ENCODE measurements at regions not wholly inside any gene's neighbourhood (a gene's known extent, or its start where the extent isn't known, plus 50 kb on each side); places are given as distances from the start of the nearest gene placed in this dataset.

GRCh38 chrX:65610481-65610880 lies 57.0 kb upstream of the MSN start:
- H3K27ac Mint-ChIP-seq: no peak overlapping the region
- no peak overlapping the region for H3K4me3 Mint-ChIP-seq
- no peaks in the 10 kb centered on the region for H3K36me3 Mint-ChIP-seq
- no peaks in the 10 kb centered on the region for H3K27me3 Mint-ChIP-seq
- no peak for DNase-seq (ENCODE audit: extremely low spot score, unreplicated experiment)
- no peaks in the 10 kb centered on the region for H3K4me1 Mint-ChIP-seq (ENCODE audit: unreplicated experiment)
- H3K9me3 Mint-ChIP-seq: no peaks in the 10 kb centered on the region
- TF ChIP-seq, protein P1, sequence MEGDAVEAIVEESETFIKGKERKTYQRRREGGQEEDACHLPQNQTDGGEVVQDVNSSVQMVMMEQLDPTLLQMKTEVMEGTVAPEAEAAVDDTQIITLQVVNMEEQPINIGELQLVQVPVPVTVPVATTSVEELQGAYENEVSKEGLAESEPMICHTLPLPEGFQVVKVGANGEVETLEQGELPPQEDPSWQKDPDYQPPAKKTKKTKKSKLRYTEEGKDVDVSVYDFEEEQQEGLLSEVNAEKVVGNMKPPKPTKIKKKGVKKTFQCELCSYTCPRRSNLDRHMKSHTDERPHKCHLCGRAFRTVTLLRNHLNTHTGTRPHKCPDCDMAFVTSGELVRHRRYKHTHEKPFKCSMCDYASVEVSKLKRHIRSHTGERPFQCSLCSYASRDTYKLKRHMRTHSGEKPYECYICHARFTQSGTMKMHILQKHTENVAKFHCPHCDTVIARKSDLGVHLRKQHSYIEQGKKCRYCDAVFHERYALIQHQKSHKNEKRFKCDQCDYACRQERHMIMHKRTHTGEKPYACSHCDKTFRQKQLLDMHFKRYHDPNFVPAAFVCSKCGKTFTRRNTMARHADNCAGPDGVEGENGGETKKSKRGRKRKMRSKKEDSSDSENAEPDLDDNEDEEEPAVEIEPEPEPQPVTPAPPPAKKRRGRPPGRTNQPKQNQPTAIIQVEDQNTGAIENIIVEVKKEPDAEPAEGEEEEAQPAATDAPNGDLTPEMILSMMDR (conservative IDR thresholded peaks at IDR 0.05): no peak

- Mint-ChIP-seq H3K27ac (no peak overlapping the region), H3K4me1 (ENCODE audit: unreplicated experiment) (no peaks in the 10 kb centered on the region), H3K36me3 (no peaks in the 10 kb centered on the region), H3K27me3 (no peaks in the 10 kb centered on the region), H3K9me3 (no peaks in the 10 kb centered on the region), H3K4me3 (no peak overlapping the region)
- no peak for DNase-seq (ENCODE audit: extremely low spot score, unreplicated experiment)
- TF ChIP-seq, protein P1 (conservative IDR thresholded peaks at IDR 0.05): no peak
Measured at GRCh38 chrX:65610040-65610439, 57.4 kb upstream of the MSN start.

DNA sequence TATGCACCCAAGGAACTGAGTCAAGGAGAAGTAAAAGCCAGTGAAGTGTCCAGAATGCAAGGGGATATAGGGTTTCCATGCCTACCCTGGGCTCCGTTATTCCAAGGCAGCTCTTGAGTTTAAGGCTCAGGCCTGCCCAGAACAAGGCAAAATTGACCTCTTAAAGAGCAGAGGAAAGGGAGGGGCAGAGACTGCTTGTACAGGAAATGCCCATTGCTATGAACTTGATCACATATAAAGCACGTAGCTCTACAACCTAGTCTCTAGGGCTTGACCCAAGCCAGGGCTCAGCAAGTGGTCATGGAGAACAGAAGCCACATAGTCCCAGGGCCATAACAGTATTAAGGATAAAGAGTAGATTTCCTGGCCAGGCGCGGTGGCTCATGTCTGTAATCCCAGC lies 58.2 kb upstream of the MSN start:
- TF ChIP-seq, protein P1 (conservative IDR thresholded peaks at IDR 0.05): no peak

DNA sequence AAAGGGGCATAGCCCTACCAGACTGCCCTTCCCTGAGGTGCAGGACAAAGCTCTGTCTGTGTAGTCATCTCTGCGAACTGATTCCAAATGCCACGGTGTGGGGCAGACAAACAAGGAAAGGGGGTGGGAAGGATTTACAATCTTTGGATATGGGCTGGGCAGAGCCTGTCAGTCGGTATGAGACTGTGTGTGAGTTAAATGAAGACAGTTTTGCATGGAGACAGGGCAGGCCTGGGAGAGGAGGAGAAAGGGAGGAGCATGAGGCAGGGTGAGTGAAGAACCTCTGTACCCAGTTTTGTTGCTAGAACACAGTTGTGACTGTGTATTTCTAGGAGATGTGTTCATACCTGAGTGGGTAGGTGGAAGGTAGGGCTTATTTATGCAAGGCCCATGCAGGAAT lies 59.4 kb upstream of the MSN start:
- no peaks in the 10 kb centered on the region for H3K4me1 Mint-ChIP-seq (ENCODE audit: unreplicated experiment)
- no peak overlapping the region for H3K27ac Mint-ChIP-seq
- H3K36me3 Mint-ChIP-seq: no peaks in the 10 kb centered on the region
- no peak overlapping the region for H3K4me3 Mint-ChIP-seq
- no peaks in the 10 kb centered on the region for H3K27me3 Mint-ChIP-seq
- no peak for DNase-seq (ENCODE audit: extremely low spot score, unreplicated experiment)
- no peaks in the 10 kb centered on the region for H3K9me3 Mint-ChIP-seq
- TF ChIP-seq, protein P1 (conservative IDR thresholded peaks at IDR 0.05): no peak

More for the DNA sequence above, 58.2 kb upstream of the MSN start:
- H3K9me3 Mint-ChIP-seq: no peaks in the 10 kb centered on the region
- DNase-seq (ENCODE audit: extremely low spot score, unreplicated experiment): no peak
- no peaks in the 10 kb centered on the region for H3K27me3 Mint-ChIP-seq
- H3K4me1 Mint-ChIP-seq (ENCODE audit: unreplicated experiment): no peaks in the 10 kb centered on the region
- H3K27ac Mint-ChIP-seq: no peak overlapping the region
- H3K4me3 Mint-ChIP-seq: no peak overlapping the region
- H3K36me3 Mint-ChIP-seq: no peaks in the 10 kb centered on the region

- H3K27ac Mint-ChIP-seq: no peak overlapping the region
- no peaks in the 10 kb centered on the region for H3K36me3 Mint-ChIP-seq
- no peaks in the 10 kb centered on the region for H3K9me3 Mint-ChIP-seq
- no peak overlapping the region for H3K4me3 Mint-ChIP-seq
- no peak for DNase-seq (ENCODE audit: extremely low spot score, unreplicated experiment)
- H3K4me1 Mint-ChIP-seq (ENCODE audit: unreplicated experiment): no peaks in the 10 kb centered on the region
- TF ChIP-seq, protein P1 (conservative IDR thresholded peaks at IDR 0.05): no peak
- H3K27me3 Mint-ChIP-seq: no peaks in the 10 kb centered on the region
Measured at GRCh38 chrX:65607070-65607742, 60.2 kb upstream of the MSN start.

GRCh38 chrX:65602221-65602560 lies 65.3 kb upstream of the MSN start:
- H3K9me3 Mint-ChIP-seq: no peaks in the 10 kb centered on the region
- TF ChIP-seq, protein P1 (conservative IDR thresholded peaks at IDR 0.05): no peak
- no peak overlapping the region for H3K27ac Mint-ChIP-seq

More at GRCh38 chrX:65602221-65602560, 65.3 kb upstream of the MSN start:
- H3K36me3 Mint-ChIP-seq: no peaks in the 10 kb centered on the region
- H3K4me3 Mint-ChIP-seq: no peak overlapping the region
- DNase-seq (ENCODE audit: extremely low spot score, unreplicated experiment): no peak
- H3K27me3 Mint-ChIP-seq: no peaks in the 10 kb centered on the region
- no peaks in the 10 kb centered on the region for H3K4me1 Mint-ChIP-seq (ENCODE audit: unreplicated experiment)

Data from type B pancreatic cell (in vitro differentiated cells).